H9 (cell line): ENCODE measurements at regions not wholly inside any gene's neighbourhood (a gene's known extent, or its start where the extent isn't known, plus 50 kb on each side); places are given as distances from the start of the nearest gene placed in this dataset.

Source experiments
- DNase-seq: peaks from one replicate; pipeline ENCODE4 v3.0.0-alpha.2; 2017
- H2AFZ ChIP-seq: one replicate; pipeline ENCODE4 v1.6.1; 2013; ENCODE audit warnings: mild to moderate bottlenecking, low read length, control low read depth, moderate library complexity
- H2AK5ac ChIP-seq: 2 replicates; pipeline ENCODE4 v1.6.1; 2013; ENCODE audit warnings: low read length, control low read depth, mixed read lengths; ENCODE audit not compliant: insufficient read length
- H2BK120ac ChIP-seq: one replicate; pipeline ENCODE4 v1.6.1; 2013; ENCODE audit warnings: low read depth, mild to moderate bottlenecking, low read length, control low read depth, inconsistent platforms; ENCODE audit not compliant: poor library complexity, severe bottlenecking
- H2BK12ac ChIP-seq: 2 replicates; pipeline ENCODE4 v1.6.1; 2013; ENCODE audit warnings: low read length, control low read depth, mixed read lengths, low read depth; ENCODE audit not compliant: insufficient read length
- H2BK15ac ChIP-seq: 2 replicates; pipeline ENCODE4 v1.6.1; 2013; ENCODE audit warnings: low read depth, low read length, control low read depth
- H2BK20ac ChIP-seq: one replicate; pipeline ENCODE4 v1.6.1; 2013; ENCODE audit warnings: low read depth, mild to moderate bottlenecking, low read length, control low read depth, inconsistent platforms; ENCODE audit not compliant: poor library complexity, severe bottlenecking
- H2BK5ac ChIP-seq: 2 replicates; pipeline ENCODE4 v1.6.1; 2013; ENCODE audit warnings: low read length, control low read depth, mixed read lengths; ENCODE audit not compliant: insufficient read length
- H3K14ac ChIP-seq: 2 replicates; pipeline ENCODE4 v1.6.1; 2013; ENCODE audit warnings: low read length, control low read depth; ENCODE audit not compliant: insufficient read depth
- H3K18ac ChIP-seq: 2 replicates; pipeline ENCODE4 v1.6.1; 2013; ENCODE audit warnings: low read depth, mild to moderate bottlenecking, mixed read lengths, low read length, control low read depth; ENCODE audit not compliant: insufficient read length
- H3K23ac ChIP-seq: 2 replicates; pipeline ENCODE4 v1.6.1; 2013; ENCODE audit warnings: low read length, control low read depth, mixed read lengths, low read depth; ENCODE audit not compliant: insufficient read length
- H3K23me2 ChIP-seq: 2 replicates; pipeline ENCODE4 v1.6.1; 2013; ENCODE audit warnings: low read depth, mild to moderate bottlenecking, mixed read lengths, low read length, control low read depth; ENCODE audit not compliant: insufficient read length, poor library complexity, severe bottlenecking
- H3K27ac ChIP-seq: 2 replicates; pipeline ENCODE4 v1.5.1; 2013; ENCODE audit warnings: low read length, control low read depth, mixed read lengths, low read depth; ENCODE audit not compliant: insufficient read length
- H3K27me3 ChIP-seq: 2 replicates; pipeline ENCODE4 v1.6.1; 2013; ENCODE audit warnings: low read length, control low read depth, inconsistent platforms; ENCODE audit not compliant: insufficient read depth
- H3K4ac ChIP-seq: 2 replicates; pipeline ENCODE4 v1.6.1; 2013; ENCODE audit warnings: low read depth, mild to moderate bottlenecking, control low read depth, inconsistent platforms, low read length, moderate library complexity
- H3K4me1 ChIP-seq: 2 replicates; pipeline ENCODE4 v1.6.1; 2013; ENCODE audit warnings: low read length, control low read depth, inconsistent platforms; ENCODE audit not compliant: insufficient read depth
- H3K4me2 ChIP-seq: 2 replicates; pipeline ENCODE4 v1.6.1; 2013; ENCODE audit warnings: low read length, control low read depth, mixed read lengths; ENCODE audit not compliant: insufficient read length, insufficient read depth
- H3K56ac ChIP-seq: 2 replicates; pipeline ENCODE4 v1.6.1; 2013; ENCODE audit warnings: low read depth, mild to moderate bottlenecking, mixed read lengths, low read length, control low read depth; ENCODE audit not compliant: insufficient read length
- H3K79me1 ChIP-seq: 2 replicates; pipeline ENCODE4 v1.6.1; 2013; ENCODE audit warnings: low read depth, mild to moderate bottlenecking, moderate library complexity, low read length, control low read depth, inconsistent platforms; ENCODE audit not compliant: insufficient read depth, poor library complexity, severe bottlenecking
- H3K79me2 ChIP-seq: 2 replicates; pipeline ENCODE4 v1.6.1; 2013; ENCODE audit warnings: low read length, control low read depth, inconsistent platforms; ENCODE audit not compliant: insufficient read depth
- H3K9ac ChIP-seq: 2 replicates; pipeline ENCODE4 v1.6.1; 2013; ENCODE audit warnings: low read length, control low read depth, mixed read lengths; ENCODE audit not compliant: insufficient read length; ENCODE audit errors: extremely low read depth
- H3K9me3 ChIP-seq: one replicate; pipeline ENCODE4 v1.6.1; 2013; ENCODE audit warnings: low read depth, low read length, inconsistent platforms; ENCODE audit not compliant: control insufficient read depth
- H3T11ph ChIP-seq: one replicate; pipeline ENCODE4 v1.6.1; 2013; ENCODE audit warnings: mild to moderate bottlenecking, low read length, control low read depth, inconsistent platforms
- H4K20me1 ChIP-seq: one replicate; pipeline ENCODE4 v1.6.1; 2013; ENCODE audit not compliant: control insufficient read depth, insufficient read length, insufficient read depth
- H4K5ac ChIP-seq: 2 replicates; pipeline ENCODE4 v1.6.1; 2013; ENCODE audit warnings: low read depth, mild to moderate bottlenecking, mixed read lengths, low read length, control low read depth; ENCODE audit not compliant: insufficient read length
- H4K8ac ChIP-seq: replicated peaks from 2 replicates; pipeline ENCODE4 v1.6.1; 2013; ENCODE audit warnings: low read length, control low read depth, mixed read lengths, low read depth; ENCODE audit not compliant: insufficient read length
- H4K91ac ChIP-seq: 2 replicates; pipeline ENCODE4 v1.6.1; 2013; ENCODE audit warnings: low read depth, mild to moderate bottlenecking, moderate library complexity, mixed read lengths, low read length, control low read depth; ENCODE audit not compliant: insufficient read length
- H3K27ac Mint-ChIP-seq, 3 experiments: 2 replicates in 2 of 3; 3 replicates in 1 of 3; pipeline ENCODE4 v1.8.0; 2020 to 2021; ENCODE audit warnings: mixed read lengths in 3 of 3, mild to moderate bottlenecking in 1 of 3, moderate library complexity in 1 of 3
- H3K27me3 Mint-ChIP-seq: 2 replicates; pipeline ENCODE4 v1.8.0; 2021; ENCODE audit warnings: low read depth, mild to moderate bottlenecking, moderate library complexity, mixed read lengths
- H3K36me3 Mint-ChIP-seq, 3 experiments: 2 replicates in 2 of 3; 3 replicates in 1 of 3; pipeline ENCODE4 v1.8.0; 2020 to 2021; ENCODE audit warnings: low read depth in 3 of 3, mixed read lengths in 3 of 3; ENCODE audit not compliant: insufficient read depth in 1 of 3
- H3K4me1 Mint-ChIP-seq, 2 experiments: 2 replicates each; pipeline ENCODE4 v1.8.0; 2020; ENCODE audit warnings: mixed read lengths in 2 of 2
- H3K4me3 Mint-ChIP-seq, 2 experiments: 2 replicates in 1 of 2; 3 replicates in 1 of 2; pipeline ENCODE4 v1.8.0; 2020 to 2021; ENCODE audit warnings: mild to moderate bottlenecking in 2 of 2, mixed read lengths in 2 of 2, moderate library complexity in 1 of 2
- H3K9me3 Mint-ChIP-seq, 2 experiments: 2 replicates in 1 of 2; 3 replicates in 1 of 2; pipeline ENCODE4 v1.8.0; 2020; ENCODE audit warnings: mild to moderate bottlenecking in 2 of 2, mixed read lengths in 2 of 2, moderate library complexity in 1 of 2
- WGBS: extraction: QIAGEN DNeasy Blood & Tissue Kit; methylation state at CpG from one replicate; pipeline ENCODE4 v1.1.7; 2013; ENCODE audit warnings: missing lambda C conversion rate, low lambda C conversion rate, mixed read lengths; ENCODE audit not compliant: insufficient read length; ENCODE audit errors: extremely low coverage; 5-methylcytosine and 5-hydroxymethylcytosine counted together
- TF ChIP-seq, protein P1 (sequence below): fragments of 200-600 bp; sonication (generic); conservative IDR thresholded peaks from 3 replicates; pipeline ENCODE4 v1.8.0; 2021; ENCODE audit warnings: antibody characterized with exemption, mild to moderate bottlenecking

DNA sequence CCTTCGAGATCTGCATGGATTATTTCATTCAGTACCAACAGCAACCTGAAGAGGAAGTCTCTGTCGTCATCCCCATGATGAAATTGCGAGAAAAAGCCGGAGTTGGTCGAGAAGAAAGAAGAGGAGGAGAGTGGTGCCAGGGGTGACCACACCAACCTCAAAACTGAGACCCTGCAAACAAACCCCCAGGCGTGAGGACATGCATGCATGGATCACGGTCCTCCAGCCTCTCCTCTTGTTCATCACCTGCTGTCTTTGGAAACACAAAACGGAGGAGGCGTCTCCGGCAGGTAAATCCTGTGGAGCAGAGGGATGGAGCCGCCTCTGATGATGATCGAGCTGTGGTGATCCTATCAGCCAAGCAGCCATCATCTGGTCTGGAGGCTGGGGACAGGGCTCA lies 114.4 kb upstream of the IRX2 start:
- H4K20me1 ChIP-seq: no peaks in the 10 kb centered on the region
- H3K27me3 ChIP-seq: no peaks in the 10 kb centered on the region
- TF ChIP-seq, protein P1, sequence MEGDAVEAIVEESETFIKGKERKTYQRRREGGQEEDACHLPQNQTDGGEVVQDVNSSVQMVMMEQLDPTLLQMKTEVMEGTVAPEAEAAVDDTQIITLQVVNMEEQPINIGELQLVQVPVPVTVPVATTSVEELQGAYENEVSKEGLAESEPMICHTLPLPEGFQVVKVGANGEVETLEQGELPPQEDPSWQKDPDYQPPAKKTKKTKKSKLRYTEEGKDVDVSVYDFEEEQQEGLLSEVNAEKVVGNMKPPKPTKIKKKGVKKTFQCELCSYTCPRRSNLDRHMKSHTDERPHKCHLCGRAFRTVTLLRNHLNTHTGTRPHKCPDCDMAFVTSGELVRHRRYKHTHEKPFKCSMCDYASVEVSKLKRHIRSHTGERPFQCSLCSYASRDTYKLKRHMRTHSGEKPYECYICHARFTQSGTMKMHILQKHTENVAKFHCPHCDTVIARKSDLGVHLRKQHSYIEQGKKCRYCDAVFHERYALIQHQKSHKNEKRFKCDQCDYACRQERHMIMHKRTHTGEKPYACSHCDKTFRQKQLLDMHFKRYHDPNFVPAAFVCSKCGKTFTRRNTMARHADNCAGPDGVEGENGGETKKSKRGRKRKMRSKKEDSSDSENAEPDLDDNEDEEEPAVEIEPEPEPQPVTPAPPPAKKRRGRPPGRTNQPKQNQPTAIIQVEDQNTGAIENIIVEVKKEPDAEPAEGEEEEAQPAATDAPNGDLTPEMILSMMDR: no peak
- Mint-ChIP-seq H3K27ac (no peak overlapping the region), H3K4me1 (peaks cover 2 to 6% of the 10 kb centered on the region in 2 experiments; a peak in 3 of 4 replicates), H3K36me3 (no peaks in the 10 kb centered on the region), H3K9me3 (no peaks in the 10 kb centered on the region; a peak in 1 of 5 replicates), H3K27me3 (peaks cover 4% of the 10 kb centered on the region; the same call in 1 of the 2 replicates), H3K4me3 (no peak overlapping the region)
- H3T11ph ChIP-seq: no peak overlapping the region
- H2BK12ac ChIP-seq: no peak overlapping the region
- no peak overlapping the region for H3K56ac ChIP-seq
- no peak overlapping the region for H2BK20ac ChIP-seq
- no peak overlapping the region for H3K27ac ChIP-seq
- no peaks in the 10 kb centered on the region for H3K4me1 ChIP-seq
- no peak overlapping the region for H3K18ac ChIP-seq
- no peak overlapping the region for H4K8ac ChIP-seq
- no peak overlapping the region for H2AK5ac ChIP-seq
- H3K79me2 ChIP-seq: no peaks in the 10 kb centered on the region
- H2BK5ac ChIP-seq: no peak overlapping the region
- no peaks in the 10 kb centered on the region for H3K79me1 ChIP-seq
- no peak overlapping the region for H4K91ac ChIP-seq
- no peak overlapping the region for H2AFZ ChIP-seq
- no CpG with 5 or more reads among the region's 12 CpGs for WGBS
- H3K4ac ChIP-seq: no peak overlapping the region
- H3K9me3 ChIP-seq: no peaks in the 10 kb centered on the region
- DNase-seq: no peak
- H3K4me2 ChIP-seq: no peak overlapping the region
- no peaks in the 10 kb centered on the region for H3K23me2 ChIP-seq
- H4K5ac ChIP-seq: no peak overlapping the region
- H3K23ac ChIP-seq: no peak overlapping the region
- H2BK120ac ChIP-seq: no peak overlapping the region
- no peak overlapping the region for H3K9ac ChIP-seq
- H3K14ac ChIP-seq: no peak overlapping the region; the same call in 1 of the 2 replicates
- H2BK15ac ChIP-seq: no peak overlapping the region
